Erythroblast (primary cell): ENCODE measurements at regions not wholly inside any gene's neighbourhood (a gene's known extent, or its start where the extent isn't known, plus 50 kb on each side); places are given as distances from the start of the nearest gene placed in this dataset.

Experiments
- GATA1 ChIP-seq: IDR thresholded peaks from 2 replicates; pipeline ENCODE4 v1.6.1; 2011; ENCODE audit warnings: low read depth, mild to moderate bottlenecking, control low read depth, low read length, moderate library complexity
- POLR2A ChIP-seq: IDR thresholded peaks from 2 replicates; pipeline ENCODE4 v1.6.1; 2011; ENCODE audit warnings: mild to moderate bottlenecking, low read length

DNA sequence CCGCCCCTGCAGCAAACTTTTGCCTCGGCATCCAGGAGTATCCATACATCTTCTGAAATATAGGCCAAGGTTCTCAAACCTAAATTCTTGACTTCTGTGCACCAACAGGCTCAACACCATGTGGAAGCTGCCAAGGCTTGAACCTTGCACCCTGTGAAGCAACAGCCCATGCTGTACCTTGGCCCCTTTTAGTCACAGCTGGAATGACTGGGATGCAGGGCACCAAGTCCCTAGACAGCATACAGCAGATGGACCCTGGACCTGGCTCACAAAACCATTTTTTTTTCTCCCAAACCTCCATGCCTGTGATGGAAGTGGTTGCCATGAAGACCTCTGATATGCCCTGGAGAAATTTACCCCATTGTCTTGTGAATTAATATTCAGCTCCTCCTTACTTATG is 233.8 kb upstream of the KCND2 start:
- no peak for TF ChIP-seq POLR2A
- no peak for TF ChIP-seq GATA1
